ENCODE measurements at regions not wholly inside any gene's neighbourhood (a gene's known extent, or its start where the extent isn't known, plus 50 kb on each side); places are given as distances from the start of the nearest gene placed in this dataset.

GRCh38 chr6:90720404-90720803 is 133.5 kb upstream of the MAP3K7 start:
- H3K9me3 ChIP-seq = no peaks in the 10 kb centered on the region
- H3K36me3 ChIP-seq = no peaks in the 10 kb centered on the region
- DNase-seq = no peak
- no peak for FAIRE-seq
- TF ChIP-seq CTCF (IDR thresholded peaks at IDR 0.05) = no peak
- H3K27me3 ChIP-seq = no peaks in the 10 kb centered on the region
- 58 to 83% methylated on average over 1 of the region's 1 CpG for WGBS, 2 donors
- H3K27ac ChIP-seq = no peak overlapping the region
- no peak overlapping the region for H3K4me3 ChIP-seq
- ATAC-seq = no peak
- peaks cover 0 to 3% (median 0%) of the 10 kb centered on the region in 3 donors for H3K4me1 ChIP-seq
- intact Hi-C loops (cut with DNase I) = no loop called here

- Histone ChIP-seq H3K4me1 (peaks cover 0 to 3% (median 0%) of the 10 kb centered on the region in 3 donors), H3K9me3 (no peaks in the 10 kb centered on the region), H3K36me3 (no peaks in the 10 kb centered on the region), H3K27me3 (no peaks in the 10 kb centered on the region), H3K27ac (no peak overlapping the region), H3K4me3 (no peak overlapping the region)
- no peak for TF ChIP-seq CTCF (IDR thresholded peaks at IDR 0.05)
- intact Hi-C loops (cut with DNase I) = no loop called here
- DNase-seq (no peak), ATAC-seq (no peak), FAIRE-seq (no peak)
- WGBS, 2 donors = 74 to 94% methylated on average over 3 of the region's 3 CpGs
These were observed 132.7 kb upstream of the MAP3K7 start for GRCh38 chr6:90719321-90720195.

- FAIRE-seq (no peak), ATAC-seq (no peak), DNase-seq (no peak)
- Histone ChIP-seq H3K9me3 (no peaks in the 10 kb centered on the region), H3K27me3 (no peaks in the 10 kb centered on the region), H3K27ac (no peak overlapping the region), H3K4me1 (no peaks in the 10 kb centered on the region), H3K36me3 (no peaks in the 10 kb centered on the region), H3K4me3 (no peak overlapping the region)
- intact Hi-C loops (cut with DNase I) = no loop called here
- TF ChIP-seq CTCF (IDR thresholded peaks at IDR 0.05) = no peak
- 15 to 22% methylated on average over 1 of the region's 1 CpG for whole genome bisulfite sequencing, 2 donors
These were observed 129.5 kb upstream of the MAP3K7 start for GRCh38 chr6:90716376-90716775.

GRCh38 chr6:90715093-90715655 is 128.3 kb upstream of the MAP3K7 start:
- H3K27ac ChIP-seq = no peak overlapping the region
- WGBS, 2 donors = 71 to 79% methylated on average over 13 of the region's 13 CpGs
- no peak for TF ChIP-seq CTCF (IDR thresholded peaks at IDR 0.05)
- no peaks in the 10 kb centered on the region for H3K36me3 ChIP-seq
- H3K4me3 ChIP-seq = no peak overlapping the region
- ATAC-seq (peak in 1 of 4 donors; percentile 46), DNase-seq (no peak), FAIRE-seq (no peak)
- no peaks in the 10 kb centered on the region for H3K4me1 ChIP-seq
- H3K9me3 ChIP-seq = no peaks in the 10 kb centered on the region
- intact Hi-C loops (cut with DNase I) = no loop called here
- no peaks in the 10 kb centered on the region for H3K27me3 ChIP-seq

DNA sequence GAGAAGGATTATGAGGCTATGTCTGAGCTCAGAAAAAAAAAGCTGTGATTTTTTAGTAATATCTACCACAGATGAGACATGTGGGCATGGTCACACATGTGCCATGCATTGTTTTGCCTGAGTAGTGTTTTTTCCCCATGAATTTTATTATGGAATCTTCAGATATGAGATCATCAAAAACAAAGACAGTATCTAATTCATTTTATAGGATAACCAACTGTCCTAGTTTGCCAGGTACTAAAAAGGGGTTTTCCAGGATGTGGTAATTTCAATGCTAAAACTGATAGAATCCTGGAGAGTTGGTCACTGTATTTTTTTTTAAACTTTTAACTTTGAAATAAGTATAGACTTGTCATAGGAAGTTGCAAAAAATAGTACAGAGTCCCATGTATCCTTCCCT is 127.4 kb upstream of the MAP3K7 start:
- ATAC-seq (no peak), FAIRE-seq (no peak), DNase-seq (no peak)
- Histone ChIP-seq H3K4me1 (no peaks in the 10 kb centered on the region), H3K27me3 (no peaks in the 10 kb centered on the region), H3K36me3 (no peaks in the 10 kb centered on the region), H3K9me3 (no peaks in the 10 kb centered on the region), H3K4me3 (no peak overlapping the region), H3K27ac (no peak overlapping the region)
- intact Hi-C loops (cut with DNase I) = no loop called here
- TF ChIP-seq CTCF (IDR thresholded peaks at IDR 0.05) = no peak
